Vagina (tissue), 2 donors: ENCODE measurements at regions not wholly inside any gene's neighbourhood (a gene's known extent, or its start where the extent isn't known, plus 50 kb on each side); places are given as distances from the start of the nearest gene placed in this dataset.

Experiments
- DNase-seq, 2 donors: peaks; one replicate each; pipeline ENCODE4 v3.0.0-alpha.2; 2017; ENCODE audit errors: extremely low spot score in 2 of 2
- H3K27ac ChIP-seq: fragments of 200-600 bp; sonication (generic); one replicate; pipeline ENCODE4 v1.5.1; 2019
- H3K27me3 ChIP-seq: fragments of 200-600 bp; sonication (generic); one replicate; pipeline ENCODE4 v1.5.1; 2019
- H3K36me3 ChIP-seq, 2 donors: fragments of 200-600 bp; sonication (generic); one replicate each; pipeline ENCODE4 v1.5.1; 2017 to 2019
- H3K4me1 ChIP-seq: fragments of 200-600 bp; sonication (generic); one replicate; pipeline ENCODE4 v1.5.1; 2019
- H3K4me3 ChIP-seq, 2 donors: fragments of 200-600 bp; sonication (generic); 1 replicate in 1 of 2; 2 replicates in 1 of 2; pipeline ENCODE4 v1.5.1; 2016 to 2019
- H3K9me3 ChIP-seq: fragments of 200-600 bp; sonication (generic); one replicate; pipeline ENCODE4 v1.5.1; 2019
- CTCF ChIP-seq, 3 experiments: fragments of 450-650 bp in 2 of 3; fragments of 200-600 bp in 1 of 3; sonication (generic) in 1 of 3; IDR thresholded peaks; one replicate each; pipeline ENCODE4 v1.5.1; 2017 to 2019; ENCODE audit warnings: antibody characterized with exemption in 3 of 3, mild to moderate bottlenecking in 2 of 3, moderate library complexity in 2 of 3
- POLR2A ChIP-seq, 2 donors: fragments of 450-650 bp; IDR thresholded peaks; one replicate each; pipeline ENCODE4 v1.6.1; 2017; ENCODE audit warnings: antibody characterized with exemption in 2 of 2, mild to moderate bottlenecking in 2 of 2, moderate library complexity in 2 of 2
- POLR2AphosphoS5 ChIP-seq, 2 donors: sonication (generic); formaldehyde crosslinking; IDR thresholded peaks; one replicate each; pipeline ENCODE4 v1.9.0; 2017; ENCODE audit warnings: antibody characterized with exemption in 2 of 2, mild to moderate bottlenecking in 2 of 2, low read depth in 1 of 2; ENCODE audit not compliant: insufficient read depth in 1 of 2
- intact Hi-C: fragments of 100-400 bp; cut with DNase I; formaldehyde crosslinking; loops from one replicate; pipeline ENCODE4 v1.15.1; 2023

DNA sequence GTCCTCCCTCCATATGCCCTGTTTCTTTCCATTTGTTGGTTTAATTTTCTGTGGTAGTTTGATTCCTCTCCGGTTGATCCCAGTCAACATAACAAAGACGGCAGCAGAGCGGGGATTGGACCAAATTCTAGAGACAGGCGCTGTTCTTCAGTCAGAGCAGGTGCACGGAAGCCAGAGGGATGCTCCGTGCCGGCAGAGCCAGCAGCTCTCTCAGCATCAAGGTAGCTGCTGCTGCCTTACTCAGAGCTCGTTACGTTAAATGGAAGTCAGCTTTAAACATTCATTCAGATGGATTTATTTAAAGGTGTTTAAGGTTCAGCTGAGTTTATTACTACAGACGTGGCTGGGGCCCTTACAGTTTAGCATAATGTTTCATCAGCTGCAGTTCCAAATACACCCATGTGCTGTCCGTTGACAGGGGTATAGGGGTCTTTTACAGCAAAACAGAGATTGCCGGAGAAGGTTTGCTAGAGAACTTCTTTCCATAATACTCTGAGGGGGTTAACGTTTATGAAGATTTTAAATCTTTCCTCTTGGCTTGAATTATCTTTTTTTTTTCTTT lies 497.2 kb upstream of the PIK3C3 start:
- H3K4me3 ChIP-seq, result no peak overlapping the region
- no peaks in the 10 kb centered on the region for H3K36me3 ChIP-seq
- H3K27me3 ChIP-seq, result no peaks in the 10 kb centered on the region
- no peak for DNase-seq
- H3K9me3 ChIP-seq, result no peaks in the 10 kb centered on the region
- TF ChIP-seq POLR2A (IDR thresholded peaks at IDR 0.05) (no peak), POLR2AphosphoS5 (IDR thresholded peaks at IDR 0.05; ENCODE audit: insufficient read depth in 1 of 2, low read depth in 1 of 2) (no peak), CTCF (IDR thresholded peaks at IDR 0.05) (no peak)
- no peak overlapping the region for H3K27ac ChIP-seq
- H3K4me1 ChIP-seq, result no peaks in the 10 kb centered on the region
- intact Hi-C loops, result no loop called here

GRCh38 chr18:41456831-41457230 lies 498.2 kb upstream of the PIK3C3 start:
- Histone ChIP-seq H3K9me3 (no peaks in the 10 kb centered on the region), H3K27me3 (no peaks in the 10 kb centered on the region), H3K4me3 (no peak overlapping the region), H3K27ac (no peak overlapping the region), H3K4me1 (no peaks in the 10 kb centered on the region), H3K36me3 (no peaks in the 10 kb centered on the region)
- TF ChIP-seq POLR2A (IDR thresholded peaks at IDR 0.05) (no peak), POLR2AphosphoS5 (IDR thresholded peaks at IDR 0.05; ENCODE audit: insufficient read depth in 1 of 2, low read depth in 1 of 2) (no peak), CTCF (IDR thresholded peaks at IDR 0.05) (no peak)
- DNase-seq, result no peak
- intact Hi-C loops, result no loop called here

DNA sequence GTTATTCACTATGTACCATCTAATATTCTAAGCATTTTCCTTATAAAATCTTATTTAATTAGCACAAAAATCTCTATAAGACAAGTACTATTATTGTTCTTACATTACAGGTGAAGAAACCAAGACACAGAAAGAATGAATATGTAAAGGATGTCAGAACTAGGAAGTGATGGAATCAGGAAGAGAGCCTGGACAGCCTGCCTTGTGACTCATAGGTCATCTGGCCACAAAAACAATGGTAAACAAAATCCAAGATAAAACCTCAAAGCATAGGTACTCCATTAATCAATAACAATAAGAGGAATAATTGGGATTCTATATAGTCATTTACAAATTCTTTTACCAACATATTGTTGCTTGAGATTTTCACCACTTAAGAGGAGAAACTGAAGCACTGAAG lies 505.4 kb upstream of the PIK3C3 start:
- intact Hi-C loops, result no loop called here
- no peak for TF ChIP-seq CTCF (IDR thresholded peaks at IDR 0.05)
- no peak for TF ChIP-seq POLR2AphosphoS5 (IDR thresholded peaks at IDR 0.05; ENCODE audit: insufficient read depth in 1 of 2, low read depth in 1 of 2)
- Histone ChIP-seq H3K4me3 (no peak overlapping the region), H3K9me3 (no peaks in the 10 kb centered on the region), H3K36me3 (no peaks in the 10 kb centered on the region), H3K4me1 (no peaks in the 10 kb centered on the region), H3K27me3 (no peaks in the 10 kb centered on the region), H3K27ac (no peak overlapping the region)
- DNase-seq, result no peak

GRCh38 chr18:41444943-41445342 lies 510.1 kb upstream of the PIK3C3 start:
- H3K9me3 ChIP-seq, result no peaks in the 10 kb centered on the region
- intact Hi-C loops, result no loop called here
- H3K4me3 ChIP-seq, result no peak overlapping the region
- no peaks in the 10 kb centered on the region for H3K36me3 ChIP-seq
- no peaks in the 10 kb centered on the region for H3K4me1 ChIP-seq
- no peak for TF ChIP-seq POLR2A (IDR thresholded peaks at IDR 0.05)
- no peak for TF ChIP-seq POLR2AphosphoS5 (IDR thresholded peaks at IDR 0.05; ENCODE audit: insufficient read depth in 1 of 2, low read depth in 1 of 2)
- TF ChIP-seq CTCF (IDR thresholded peaks at IDR 0.05), result no peak
- H3K27ac ChIP-seq, result no peak overlapping the region
- DNase-seq, result no peak
- H3K27me3 ChIP-seq, result no peaks in the 10 kb centered on the region

DNA sequence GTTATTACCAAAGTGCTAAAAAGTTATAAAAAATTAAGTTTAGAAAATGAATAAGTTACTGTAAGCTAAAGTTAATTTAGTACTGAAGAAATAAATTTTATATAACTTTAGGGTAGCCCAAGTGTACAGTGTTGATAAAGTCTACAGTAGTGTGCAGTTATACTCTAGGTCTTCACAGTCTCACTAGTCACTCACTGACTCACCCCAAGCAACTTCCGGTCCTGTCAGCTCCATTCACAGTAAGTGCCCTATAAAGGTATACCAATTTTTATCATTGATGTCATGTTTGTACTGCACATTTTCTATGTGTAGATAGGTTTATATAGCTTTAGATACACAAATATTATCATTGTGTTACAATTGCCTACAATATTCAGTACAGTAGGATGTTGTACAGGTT lies 518.3 kb upstream of the PIK3C3 start:
- intact Hi-C loops, result no loop called here
- no peaks in the 10 kb centered on the region for H3K9me3 ChIP-seq
- H3K4me3 ChIP-seq, result no peak overlapping the region
- H3K27ac ChIP-seq, result no peak overlapping the region
- no peaks in the 10 kb centered on the region for H3K4me1 ChIP-seq
- no peak for DNase-seq
- TF ChIP-seq CTCF (IDR thresholded peaks at IDR 0.05), result no peak
- no peak for TF ChIP-seq POLR2A (IDR thresholded peaks at IDR 0.05)
- no peak for TF ChIP-seq POLR2AphosphoS5 (IDR thresholded peaks at IDR 0.05; ENCODE audit: insufficient read depth in 1 of 2, low read depth in 1 of 2)
- no peaks in the 10 kb centered on the region for H3K36me3 ChIP-seq
- H3K27me3 ChIP-seq, result no peaks in the 10 kb centered on the region
